WTC11 (cell line): ENCODE measurements at regions not wholly inside any gene's neighbourhood (a gene's known extent, or its start where the extent isn't known, plus 50 kb on each side); places are given as distances from the start of the nearest gene placed in this dataset.

Source experiments
- CREB1 ChIP-seq: sonication (generic); formaldehyde crosslinking; IDR thresholded peaks from 2 replicates; pipeline ENCODE4 v1.8.0; 2023; ENCODE audit warnings: mild to moderate bottlenecking, missing genetic modification reagents
- CREM ChIP-seq: sonication (generic); formaldehyde crosslinking; IDR thresholded peaks from 2 replicates; pipeline ENCODE4 v1.8.1; 2022; ENCODE audit warnings: mild to moderate bottlenecking, missing genetic modification reagents, moderate library complexity
- IRF2 ChIP-seq: sonication (generic); formaldehyde crosslinking; IDR thresholded peaks from 2 replicates; pipeline ENCODE4 v1.8.0; 2022; ENCODE audit warnings: low read depth, missing genetic modification reagents, borderline replicate concordance
- JUN ChIP-seq: sonication (generic); formaldehyde crosslinking; IDR thresholded peaks from 2 replicates; pipeline ENCODE4 v1.8.0; 2023; ENCODE audit warnings: mild to moderate bottlenecking, missing genetic modification reagents
- SMAD3 ChIP-seq: sonication (generic); formaldehyde crosslinking; IDR thresholded peaks from 2 replicates; pipeline ENCODE4 v1.8.0; 2022; ENCODE audit warnings: missing genetic modification reagents, mild to moderate bottlenecking, borderline replicate concordance
- ZNF232 ChIP-seq: sonication (generic); formaldehyde crosslinking; IDR thresholded peaks from 2 replicates; pipeline ENCODE4 v1.8.0; 2022; ENCODE audit warnings: mild to moderate bottlenecking, missing genetic modification reagents
- ZNF263 ChIP-seq: sonication (generic); formaldehyde crosslinking; IDR thresholded peaks from 2 replicates; pipeline ENCODE4 v1.8.1; 2022; ENCODE audit warnings: low read depth, mild to moderate bottlenecking, moderate library complexity, missing genetic modification reagents
- TF ChIP-seq, protein P1 (sequence below): fragments of 200-600 bp; IDR thresholded peaks from 2 replicates; pipeline ENCODE4 v1.8.0; 2022; ENCODE audit warnings: antibody characterized with exemption
- TF ChIP-seq, protein P2 (sequence below): sonication (generic); formaldehyde crosslinking; IDR thresholded peaks from 2 replicates; pipeline ENCODE4 v1.8.1; 2022; ENCODE audit warnings: low read depth, missing genetic modification reagents, borderline replicate concordance
- TF ChIP-seq, protein P3 (sequence below): sonication (generic); formaldehyde crosslinking; IDR thresholded peaks from 2 replicates; pipeline ENCODE4 v1.8.0; 2023; ENCODE audit warnings: missing genetic modification reagents, mild to moderate bottlenecking, borderline replicate concordance
- TF ChIP-seq, protein P4 (sequence below): sonication (generic); formaldehyde crosslinking; conservative IDR thresholded peaks from 2 replicates; pipeline ENCODE4 v1.8.1; 2022; ENCODE audit warnings: mild to moderate bottlenecking, missing genetic modification reagents

DNA sequence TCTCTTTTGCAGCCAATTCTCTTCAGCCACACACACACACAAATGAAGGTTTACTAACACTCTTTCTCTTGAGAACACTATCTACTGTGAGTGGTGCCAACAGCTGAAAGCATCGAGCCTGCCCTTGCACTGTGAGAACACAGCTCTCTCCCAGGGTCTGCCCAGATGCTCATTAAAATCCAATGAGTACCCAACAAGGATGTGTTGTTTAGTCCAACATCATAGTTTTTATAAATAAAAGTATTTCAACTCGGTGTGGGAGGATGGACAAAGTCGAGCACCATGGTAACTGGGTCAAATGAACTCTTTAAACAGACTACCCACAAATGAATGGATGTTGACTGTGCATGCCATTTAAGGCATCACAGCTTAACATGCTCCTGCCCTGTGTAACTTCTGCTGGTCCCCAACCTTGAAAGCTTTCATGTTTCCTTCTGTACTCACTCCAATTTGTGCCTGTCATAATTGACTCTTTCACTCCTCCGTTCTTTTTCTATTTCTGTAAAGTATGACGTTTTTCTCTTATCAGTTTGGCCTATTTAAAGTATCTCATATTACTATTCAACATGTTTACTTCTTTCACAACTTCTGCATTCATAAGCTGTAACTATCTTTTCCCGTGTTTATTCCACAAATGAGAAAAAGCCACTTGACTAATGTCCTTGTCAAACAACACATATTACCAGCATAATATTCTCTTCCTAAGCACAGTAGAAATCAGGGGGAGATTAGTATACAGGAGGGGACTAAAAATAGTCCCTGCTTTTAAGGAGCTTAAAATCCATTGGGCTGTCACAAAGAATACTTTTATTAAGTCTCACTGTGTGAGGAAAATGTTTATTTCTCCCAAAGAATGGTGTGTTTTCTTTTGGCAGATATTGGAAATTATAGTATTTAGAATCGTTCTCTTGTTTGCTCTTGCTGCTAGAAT, 215.4 kb downstream of the RFPL4B start:
- TF ChIP-seq IRF2 (CRISPR knock-in tag) (no peak), JUN (no peak), SMAD3 (CRISPR knock-in tag) (no peak), CREM (CRISPR knock-in tag) (no peak), ZNF232 (CRISPR knock-in tag) (no peak), ZNF263 (CRISPR knock-in tag) (no peak), CREB1 (CRISPR knock-in tag) (no peak)
- TF ChIP-seq, protein P1, sequence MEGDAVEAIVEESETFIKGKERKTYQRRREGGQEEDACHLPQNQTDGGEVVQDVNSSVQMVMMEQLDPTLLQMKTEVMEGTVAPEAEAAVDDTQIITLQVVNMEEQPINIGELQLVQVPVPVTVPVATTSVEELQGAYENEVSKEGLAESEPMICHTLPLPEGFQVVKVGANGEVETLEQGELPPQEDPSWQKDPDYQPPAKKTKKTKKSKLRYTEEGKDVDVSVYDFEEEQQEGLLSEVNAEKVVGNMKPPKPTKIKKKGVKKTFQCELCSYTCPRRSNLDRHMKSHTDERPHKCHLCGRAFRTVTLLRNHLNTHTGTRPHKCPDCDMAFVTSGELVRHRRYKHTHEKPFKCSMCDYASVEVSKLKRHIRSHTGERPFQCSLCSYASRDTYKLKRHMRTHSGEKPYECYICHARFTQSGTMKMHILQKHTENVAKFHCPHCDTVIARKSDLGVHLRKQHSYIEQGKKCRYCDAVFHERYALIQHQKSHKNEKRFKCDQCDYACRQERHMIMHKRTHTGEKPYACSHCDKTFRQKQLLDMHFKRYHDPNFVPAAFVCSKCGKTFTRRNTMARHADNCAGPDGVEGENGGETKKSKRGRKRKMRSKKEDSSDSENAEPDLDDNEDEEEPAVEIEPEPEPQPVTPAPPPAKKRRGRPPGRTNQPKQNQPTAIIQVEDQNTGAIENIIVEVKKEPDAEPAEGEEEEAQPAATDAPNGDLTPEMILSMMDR: no peak
- TF ChIP-seq, protein P2, sequence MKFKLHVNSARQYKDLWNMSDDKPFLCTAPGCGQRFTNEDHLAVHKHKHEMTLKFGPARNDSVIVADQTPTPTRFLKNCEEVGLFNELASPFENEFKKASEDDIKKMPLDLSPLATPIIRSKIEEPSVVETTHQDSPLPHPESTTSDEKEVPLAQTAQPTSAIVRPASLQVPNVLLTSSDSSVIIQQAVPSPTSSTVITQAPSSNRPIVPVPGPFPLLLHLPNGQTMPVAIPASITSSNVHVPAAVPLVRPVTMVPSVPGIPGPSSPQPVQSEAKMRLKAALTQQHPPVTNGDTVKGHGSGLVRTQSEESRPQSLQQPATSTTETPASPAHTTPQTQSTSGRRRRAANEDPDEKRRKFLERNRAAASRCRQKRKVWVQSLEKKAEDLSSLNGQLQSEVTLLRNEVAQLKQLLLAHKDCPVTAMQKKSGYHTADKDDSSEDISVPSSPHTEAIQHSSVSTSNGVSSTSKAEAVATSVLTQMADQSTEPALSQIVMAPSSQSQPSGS (CRISPR knock-in tag): no peak
- TF ChIP-seq, protein P3, sequence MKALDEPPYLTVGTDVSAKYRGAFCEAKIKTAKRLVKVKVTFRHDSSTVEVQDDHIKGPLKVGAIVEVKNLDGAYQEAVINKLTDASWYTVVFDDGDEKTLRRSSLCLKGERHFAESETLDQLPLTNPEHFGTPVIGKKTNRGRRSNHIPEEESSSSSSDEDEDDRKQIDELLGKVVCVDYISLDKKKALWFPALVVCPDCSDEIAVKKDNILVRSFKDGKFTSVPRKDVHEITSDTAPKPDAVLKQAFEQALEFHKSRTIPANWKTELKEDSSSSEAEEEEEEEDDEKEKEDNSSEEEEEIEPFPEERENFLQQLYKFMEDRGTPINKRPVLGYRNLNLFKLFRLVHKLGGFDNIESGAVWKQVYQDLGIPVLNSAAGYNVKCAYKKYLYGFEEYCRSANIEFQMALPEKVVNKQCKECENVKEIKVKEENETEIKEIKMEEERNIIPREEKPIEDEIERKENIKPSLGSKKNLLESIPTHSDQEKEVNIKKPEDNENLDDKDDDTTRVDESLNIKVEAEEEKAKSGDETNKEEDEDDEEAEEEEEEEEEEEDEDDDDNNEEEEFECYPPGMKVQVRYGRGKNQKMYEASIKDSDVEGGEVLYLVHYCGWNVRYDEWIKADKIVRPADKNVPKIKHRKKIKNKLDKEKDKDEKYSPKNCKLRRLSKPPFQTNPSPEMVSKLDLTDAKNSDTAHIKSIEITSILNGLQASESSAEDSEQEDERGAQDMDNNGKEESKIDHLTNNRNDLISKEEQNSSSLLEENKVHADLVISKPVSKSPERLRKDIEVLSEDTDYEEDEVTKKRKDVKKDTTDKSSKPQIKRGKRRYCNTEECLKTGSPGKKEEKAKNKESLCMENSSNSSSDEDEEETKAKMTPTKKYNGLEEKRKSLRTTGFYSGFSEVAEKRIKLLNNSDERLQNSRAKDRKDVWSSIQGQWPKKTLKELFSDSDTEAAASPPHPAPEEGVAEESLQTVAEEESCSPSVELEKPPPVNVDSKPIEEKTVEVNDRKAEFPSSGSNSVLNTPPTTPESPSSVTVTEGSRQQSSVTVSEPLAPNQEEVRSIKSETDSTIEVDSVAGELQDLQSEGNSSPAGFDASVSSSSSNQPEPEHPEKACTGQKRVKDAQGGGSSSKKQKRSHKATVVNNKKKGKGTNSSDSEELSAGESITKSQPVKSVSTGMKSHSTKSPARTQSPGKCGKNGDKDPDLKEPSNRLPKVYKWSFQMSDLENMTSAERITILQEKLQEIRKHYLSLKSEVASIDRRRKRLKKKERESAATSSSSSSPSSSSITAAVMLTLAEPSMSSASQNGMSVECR (CRISPR knock-in tag): no peak
- TF ChIP-seq, protein P4, sequence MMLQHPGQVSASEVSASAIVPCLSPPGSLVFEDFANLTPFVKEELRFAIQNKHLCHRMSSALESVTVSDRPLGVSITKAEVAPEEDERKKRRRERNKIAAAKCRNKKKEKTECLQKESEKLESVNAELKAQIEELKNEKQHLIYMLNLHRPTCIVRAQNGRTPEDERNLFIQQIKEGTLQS: no peak
